ENCODE measurements at regions not wholly inside any gene's neighbourhood (a gene's known extent, or its start where the extent isn't known, plus 50 kb on each side); places are given as distances from the start of the nearest gene placed in this dataset.

- Histone ChIP-seq H3K9me3 (ENCODE audit: control insufficient read depth in 4 of 4, low read length in 3 of 4) (no peaks in the 10 kb centered on the region), H3K4me1 (ENCODE audit: control insufficient read depth in 4 of 4, insufficient read depth in 4 of 4, low read length in 3 of 4) (no peaks in the 10 kb centered on the region), H3K9ac (ENCODE audit: low read depth in 1 of 2, low read length in 2 of 2) (no peak overlapping the region), H3K27ac (ENCODE audit: low read depth in 1 of 2, low read length in 2 of 2) (no peak overlapping the region), H3K36me3 (ENCODE audit: control insufficient read depth in 4 of 4, insufficient read depth in 3 of 4, low read depth in 1 of 4, low read length in 3 of 4) (no peaks in the 10 kb centered on the region), H3K27me3 (ENCODE audit: control insufficient read depth in 4 of 4, insufficient read depth in 4 of 4, low read length in 3 of 4) (no peaks in the 10 kb centered on the region), H3K4me3 (ENCODE audit: low read depth in 1 of 3, low read length in 3 of 3) (no peak overlapping the region)
- TF ChIP-seq CTCF (IDR thresholded peaks at IDR 0.05; ENCODE audit: low read depth, low read length, missing input control) (no peak), RXRA (IDR thresholded peaks at IDR 0.05) (no peak), REST (IDR thresholded peaks at IDR 0.05) (no peak), MAX (IDR thresholded peaks at IDR 0.05) (no peak), HNF4A (conservative IDR thresholded peaks at IDR 0.05) (no peak)
- 79% methylated on average over 3 of the region's 3 CpGs for WGBS
- DNase-seq (ENCODE audit: low spot score): no peak
Measured at GRCh38 chr7:32243687-32244290, 173.6 kb upstream of the PDE1C start.

GRCh38 chr7:32242436-32242835 lies 172.2 kb upstream of the PDE1C start:
- H3K9ac ChIP-seq (ENCODE audit: low read depth in 1 of 2, low read length in 2 of 2): no peak overlapping the region
- TF ChIP-seq JUND (IDR thresholded peaks at IDR 0.05) (no peak), TAF1 (conservative IDR thresholded peaks at IDR 0.05) (no peak), FOXA1 (IDR thresholded peaks at IDR 0.05) (no peak), YY1 (IDR thresholded peaks at IDR 0.05) (no peak), SP1 (IDR thresholded peaks at IDR 0.05) (no peak), ZBTB33 (IDR thresholded peaks at IDR 0.05) (no peak), FOXA2 (IDR thresholded peaks at IDR 0.05) (no peak), RAD21 (IDR thresholded peaks at IDR 0.05) (no peak), RXRA (IDR thresholded peaks at IDR 0.05) (no peak), REST (IDR thresholded peaks at IDR 0.05) (no peak), MAX (IDR thresholded peaks at IDR 0.05) (no peak), EGR1 (IDR thresholded peaks at IDR 0.05; ENCODE audit: low read depth in 2 of 2) (no peak), CTCF (IDR thresholded peaks at IDR 0.05; ENCODE audit: low read depth, low read length, missing input control) (no peak), NR2F2 (IDR thresholded peaks at IDR 0.05) (no peak), ATF3 (IDR thresholded peaks at IDR 0.05) (no peak), HNF4G (IDR thresholded peaks at IDR 0.05) (no peak), HNF4A (conservative IDR thresholded peaks at IDR 0.05) (no peak), GABPA (IDR thresholded peaks at IDR 0.05 in 1 of 2, conservative IDR thresholded peaks at IDR 0.05 in 1 of 2) (no peak)
- no peaks in the 10 kb centered on the region for H3K27me3 ChIP-seq (ENCODE audit: control insufficient read depth in 4 of 4, insufficient read depth in 4 of 4, low read length in 3 of 4)
- no peak overlapping the region for H3K27ac ChIP-seq (ENCODE audit: low read depth in 1 of 2, low read length in 2 of 2)
- H3K36me3 ChIP-seq (ENCODE audit: control insufficient read depth in 4 of 4, insufficient read depth in 3 of 4, low read depth in 1 of 4, low read length in 3 of 4): no peaks in the 10 kb centered on the region
- H3K9me3 ChIP-seq (ENCODE audit: control insufficient read depth in 4 of 4, low read length in 3 of 4): no peaks in the 10 kb centered on the region
- no peaks in the 10 kb centered on the region for H3K4me1 ChIP-seq (ENCODE audit: control insufficient read depth in 4 of 4, insufficient read depth in 4 of 4, low read length in 3 of 4)
- WGBS: 52% methylated on average over 3 of the region's 3 CpGs
- no peak overlapping the region for H3K4me3 ChIP-seq (ENCODE audit: low read depth in 1 of 3, low read length in 3 of 3)
- DNase-seq (ENCODE audit: low spot score): no peak
